K562 (cell line): ENCODE measurements at regions not wholly inside any gene's neighbourhood (a gene's known extent, or its start where the extent isn't known, plus 50 kb on each side); places are given as distances from the start of the nearest gene placed in this dataset.
A peak's percentile ranks its signal among the peaks of the same experiment; 100 is the strongest.

Experiments
- BCOR ChIP-seq: fragments of 450-650 bp; IDR thresholded peaks from 2 replicates; pipeline ENCODE4 v1.6.1; 2016
- MCM7 ChIP-seq, 2 experiments: fragments of 450-650 bp; IDR thresholded peaks; 2 replicates each; pipeline ENCODE4 v1.6.1; 2016 to 2018
- ZNF224 ChIP-seq: sonication (generic); formaldehyde crosslinking; IDR thresholded peaks from 2 replicates; pipeline ENCODE4 v1.8.0; 2022; ENCODE audit warnings: mild to moderate bottlenecking, missing genetic modification reagents
- ZNF316 ChIP-seq: fragments of 450-650 bp; IDR thresholded peaks from 2 replicates; pipeline ENCODE4 v1.6.1; 2016
- TF ChIP-seq, protein P1 (sequence below): fragments of 250-450 bp; sonication (Bioruptor Pico); IDR thresholded peaks from 2 replicates; pipeline ENCODE4 v1.8.0; 2021; ENCODE audit warnings: moderate library complexity, mild to moderate bottlenecking, inconsistent platforms
- TF ChIP-seq, protein P2 (sequence below): sonication (generic); formaldehyde crosslinking; IDR thresholded peaks from 2 replicates; pipeline ENCODE4 v1.8.0; 2022; ENCODE audit warnings: missing genetic modification reagents, mild to moderate bottlenecking, borderline replicate concordance
- TF ChIP-seq, protein P3 (sequence below): fragments of 450-650 bp; IDR thresholded peaks from 2 replicates; pipeline ENCODE4 v1.7.0; 2016; ENCODE audit warnings: borderline replicate concordance
- TF ChIP-seq, protein P4 (sequence below): fragments of 250-450 bp; sonication (Bioruptor Pico); IDR thresholded peaks from 2 replicates; pipeline ENCODE4 v1.4.0; 2020
- TF ChIP-seq, protein P5 (sequence below): sonication (generic); formaldehyde crosslinking; IDR thresholded peaks from 2 replicates; pipeline ENCODE4 v1.8.0; 2023; ENCODE audit warnings: missing genetic modification reagents, mild to moderate bottlenecking, borderline replicate concordance

DNA sequence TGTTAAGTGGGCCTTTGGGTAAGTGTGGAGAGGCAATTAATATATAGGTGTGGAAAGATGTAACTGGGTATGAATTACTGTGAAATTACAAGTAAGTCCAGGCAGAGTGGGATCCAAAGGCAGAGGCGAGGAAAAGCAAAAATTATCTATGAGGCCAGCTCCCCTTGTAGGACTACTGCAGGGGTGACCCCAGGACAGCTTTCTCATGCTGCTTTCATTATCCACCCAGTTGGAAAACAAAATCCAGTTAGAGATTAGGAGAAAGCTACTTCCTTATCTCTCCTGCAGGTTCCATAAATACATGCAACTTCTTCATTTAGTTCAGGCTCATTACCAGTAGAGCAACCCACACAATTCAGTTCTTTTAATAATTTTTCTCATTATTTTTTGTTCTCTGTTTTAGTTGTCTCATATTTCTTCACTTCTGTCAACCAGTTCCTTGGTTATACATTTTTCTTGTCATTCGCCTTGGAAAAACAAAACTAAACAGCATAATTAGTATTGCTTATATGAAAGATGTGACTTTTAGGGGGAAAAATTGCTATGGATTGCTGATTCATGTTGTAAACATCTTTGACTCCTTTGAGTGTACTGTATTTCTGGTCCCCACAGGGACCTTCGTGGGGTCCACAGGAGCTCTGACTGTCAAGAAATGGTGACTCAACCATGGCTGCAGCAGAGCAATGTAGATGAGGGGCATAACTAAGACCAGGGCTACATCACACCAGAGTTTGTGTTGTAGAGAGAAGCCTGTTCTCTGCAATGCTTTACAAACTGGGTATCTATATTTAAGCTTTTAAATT is 110.4 kb upstream of the PARD3B start (continued):
- TF ChIP-seq, protein P1, sequence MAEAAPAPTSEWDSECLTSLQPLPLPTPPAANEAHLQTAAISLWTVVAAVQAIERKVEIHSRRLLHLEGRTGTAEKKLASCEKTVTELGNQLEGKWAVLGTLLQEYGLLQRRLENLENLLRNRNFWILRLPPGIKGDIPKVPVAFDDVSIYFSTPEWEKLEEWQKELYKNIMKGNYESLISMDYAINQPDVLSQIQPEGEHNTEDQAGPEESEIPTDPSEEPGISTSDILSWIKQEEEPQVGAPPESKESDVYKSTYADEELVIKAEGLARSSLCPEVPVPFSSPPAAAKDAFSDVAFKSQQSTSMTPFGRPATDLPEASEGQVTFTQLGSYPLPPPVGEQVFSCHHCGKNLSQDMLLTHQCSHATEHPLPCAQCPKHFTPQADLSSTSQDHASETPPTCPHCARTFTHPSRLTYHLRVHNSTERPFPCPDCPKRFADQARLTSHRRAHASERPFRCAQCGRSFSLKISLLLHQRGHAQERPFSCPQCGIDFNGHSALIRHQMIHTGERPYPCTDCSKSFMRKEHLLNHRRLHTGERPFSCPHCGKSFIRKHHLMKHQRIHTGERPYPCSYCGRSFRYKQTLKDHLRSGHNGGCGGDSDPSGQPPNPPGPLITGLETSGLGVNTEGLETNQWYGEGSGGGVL (CRISPR knock-in tag), result no peak
- TF ChIP-seq MCM7 (IDR thresholded peaks at IDR 0.05) (no peak), ZNF224 (no peak), ZNF316 (peak; percentile 56; the same call in 1 of the 2 replicates), BCOR (no peak)
- TF ChIP-seq, protein P2, sequence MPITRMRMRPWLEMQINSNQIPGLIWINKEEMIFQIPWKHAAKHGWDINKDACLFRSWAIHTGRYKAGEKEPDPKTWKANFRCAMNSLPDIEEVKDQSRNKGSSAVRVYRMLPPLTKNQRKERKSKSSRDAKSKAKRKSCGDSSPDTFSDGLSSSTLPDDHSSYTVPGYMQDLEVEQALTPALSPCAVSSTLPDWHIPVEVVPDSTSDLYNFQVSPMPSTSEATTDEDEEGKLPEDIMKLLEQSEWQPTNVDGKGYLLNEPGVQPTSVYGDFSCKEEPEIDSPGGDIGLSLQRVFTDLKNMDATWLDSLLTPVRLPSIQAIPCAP, result no peak
- TF ChIP-seq, protein P3, sequence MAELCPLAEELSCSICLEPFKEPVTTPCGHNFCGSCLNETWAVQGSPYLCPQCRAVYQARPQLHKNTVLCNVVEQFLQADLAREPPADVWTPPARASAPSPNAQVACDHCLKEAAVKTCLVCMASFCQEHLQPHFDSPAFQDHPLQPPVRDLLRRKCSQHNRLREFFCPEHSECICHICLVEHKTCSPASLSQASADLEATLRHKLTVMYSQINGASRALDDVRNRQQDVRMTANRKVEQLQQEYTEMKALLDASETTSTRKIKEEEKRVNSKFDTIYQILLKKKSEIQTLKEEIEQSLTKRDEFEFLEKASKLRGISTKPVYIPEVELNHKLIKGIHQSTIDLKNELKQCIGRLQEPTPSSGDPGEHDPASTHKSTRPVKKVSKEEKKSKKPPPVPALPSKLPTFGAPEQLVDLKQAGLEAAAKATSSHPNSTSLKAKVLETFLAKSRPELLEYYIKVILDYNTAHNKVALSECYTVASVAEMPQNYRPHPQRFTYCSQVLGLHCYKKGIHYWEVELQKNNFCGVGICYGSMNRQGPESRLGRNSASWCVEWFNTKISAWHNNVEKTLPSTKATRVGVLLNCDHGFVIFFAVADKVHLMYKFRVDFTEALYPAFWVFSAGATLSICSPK, result no peak
- TF ChIP-seq, protein P4, sequence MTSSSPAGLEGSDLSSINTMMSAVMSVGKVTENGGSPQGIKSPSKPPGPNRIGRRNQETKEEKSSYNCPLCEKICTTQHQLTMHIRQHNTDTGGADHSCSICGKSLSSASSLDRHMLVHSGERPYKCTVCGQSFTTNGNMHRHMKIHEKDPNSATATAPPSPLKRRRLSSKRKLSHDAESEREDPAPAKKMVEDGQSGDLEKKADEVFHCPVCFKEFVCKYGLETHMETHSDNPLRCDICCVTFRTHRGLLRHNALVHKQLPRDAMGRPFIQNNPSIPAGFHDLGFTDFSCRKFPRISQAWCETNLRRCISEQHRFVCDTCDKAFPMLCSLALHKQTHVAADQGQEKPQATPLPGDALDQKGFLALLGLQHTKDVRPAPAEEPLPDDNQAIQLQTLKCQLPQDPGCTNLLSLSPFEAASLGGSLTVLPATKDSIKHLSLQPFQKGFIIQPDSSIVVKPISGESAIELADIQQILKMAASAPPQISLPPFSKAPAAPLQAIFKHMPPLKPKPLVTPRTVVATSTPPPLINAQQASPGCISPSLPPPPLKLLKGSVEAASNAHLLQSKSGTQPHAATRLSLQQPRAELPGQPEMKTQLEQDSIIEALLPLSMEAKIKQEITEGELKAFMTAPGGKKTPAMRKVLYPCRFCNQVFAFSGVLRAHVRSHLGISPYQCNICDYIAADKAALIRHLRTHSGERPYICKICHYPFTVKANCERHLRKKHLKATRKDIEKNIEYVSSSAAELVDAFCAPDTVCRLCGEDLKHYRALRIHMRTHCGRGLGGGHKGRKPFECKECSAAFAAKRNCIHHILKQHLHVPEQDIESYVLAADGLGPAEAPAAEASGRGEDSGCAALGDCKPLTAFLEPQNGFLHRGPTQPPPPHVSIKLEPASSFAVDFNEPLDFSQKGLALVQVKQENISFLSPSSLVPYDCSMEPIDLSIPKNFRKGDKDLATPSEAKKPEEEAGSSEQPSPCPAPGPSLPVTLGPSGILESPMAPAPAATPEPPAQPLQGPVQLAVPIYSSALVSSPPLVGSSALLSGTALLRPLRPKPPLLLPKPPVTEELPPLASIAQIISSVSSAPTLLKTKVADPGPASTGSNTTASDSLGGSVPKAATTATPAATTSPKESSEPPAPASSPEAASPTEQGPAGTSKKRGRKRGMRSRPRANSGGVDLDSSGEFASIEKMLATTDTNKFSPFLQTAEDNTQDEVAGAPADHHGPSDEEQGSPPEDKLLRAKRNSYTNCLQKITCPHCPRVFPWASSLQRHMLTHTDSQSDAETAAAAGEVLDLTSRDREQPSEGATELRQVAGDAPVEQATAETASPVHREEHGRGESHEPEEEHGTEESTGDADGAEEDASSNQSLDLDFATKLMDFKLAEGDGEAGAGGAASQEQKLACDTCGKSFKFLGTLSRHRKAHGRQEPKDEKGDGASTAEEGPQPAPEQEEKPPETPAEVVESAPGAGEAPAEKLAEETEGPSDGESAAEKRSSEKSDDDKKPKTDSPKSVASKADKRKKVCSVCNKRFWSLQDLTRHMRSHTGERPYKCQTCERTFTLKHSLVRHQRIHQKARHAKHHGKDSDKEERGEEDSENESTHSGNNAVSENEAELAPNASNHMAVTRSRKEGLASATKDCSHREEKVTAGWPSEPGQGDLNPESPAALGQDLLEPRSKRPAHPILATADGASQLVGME (CRISPR knock-in tag), result no peak
- TF ChIP-seq, protein P5, sequence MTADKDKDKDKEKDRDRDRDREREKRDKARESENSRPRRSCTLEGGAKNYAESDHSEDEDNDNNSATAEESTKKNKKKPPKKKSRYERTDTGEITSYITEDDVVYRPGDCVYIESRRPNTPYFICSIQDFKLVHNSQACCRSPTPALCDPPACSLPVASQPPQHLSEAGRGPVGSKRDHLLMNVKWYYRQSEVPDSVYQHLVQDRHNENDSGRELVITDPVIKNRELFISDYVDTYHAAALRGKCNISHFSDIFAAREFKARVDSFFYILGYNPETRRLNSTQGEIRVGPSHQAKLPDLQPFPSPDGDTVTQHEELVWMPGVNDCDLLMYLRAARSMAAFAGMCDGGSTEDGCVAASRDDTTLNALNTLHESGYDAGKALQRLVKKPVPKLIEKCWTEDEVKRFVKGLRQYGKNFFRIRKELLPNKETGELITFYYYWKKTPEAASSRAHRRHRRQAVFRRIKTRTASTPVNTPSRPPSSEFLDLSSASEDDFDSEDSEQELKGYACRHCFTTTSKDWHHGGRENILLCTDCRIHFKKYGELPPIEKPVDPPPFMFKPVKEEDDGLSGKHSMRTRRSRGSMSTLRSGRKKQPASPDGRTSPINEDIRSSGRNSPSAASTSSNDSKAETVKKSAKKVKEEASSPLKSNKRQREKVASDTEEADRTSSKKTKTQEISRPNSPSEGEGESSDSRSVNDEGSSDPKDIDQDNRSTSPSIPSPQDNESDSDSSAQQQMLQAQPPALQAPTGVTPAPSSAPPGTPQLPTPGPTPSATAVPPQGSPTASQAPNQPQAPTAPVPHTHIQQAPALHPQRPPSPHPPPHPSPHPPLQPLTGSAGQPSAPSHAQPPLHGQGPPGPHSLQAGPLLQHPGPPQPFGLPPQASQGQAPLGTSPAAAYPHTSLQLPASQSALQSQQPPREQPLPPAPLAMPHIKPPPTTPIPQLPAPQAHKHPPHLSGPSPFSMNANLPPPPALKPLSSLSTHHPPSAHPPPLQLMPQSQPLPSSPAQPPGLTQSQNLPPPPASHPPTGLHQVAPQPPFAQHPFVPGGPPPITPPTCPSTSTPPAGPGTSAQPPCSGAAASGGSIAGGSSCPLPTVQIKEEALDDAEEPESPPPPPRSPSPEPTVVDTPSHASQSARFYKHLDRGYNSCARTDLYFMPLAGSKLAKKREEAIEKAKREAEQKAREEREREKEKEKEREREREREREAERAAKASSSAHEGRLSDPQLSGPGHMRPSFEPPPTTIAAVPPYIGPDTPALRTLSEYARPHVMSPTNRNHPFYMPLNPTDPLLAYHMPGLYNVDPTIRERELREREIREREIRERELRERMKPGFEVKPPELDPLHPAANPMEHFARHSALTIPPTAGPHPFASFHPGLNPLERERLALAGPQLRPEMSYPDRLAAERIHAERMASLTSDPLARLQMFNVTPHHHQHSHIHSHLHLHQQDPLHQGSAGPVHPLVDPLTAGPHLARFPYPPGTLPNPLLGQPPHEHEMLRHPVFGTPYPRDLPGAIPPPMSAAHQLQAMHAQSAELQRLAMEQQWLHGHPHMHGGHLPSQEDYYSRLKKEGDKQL (CRISPR knock-in tag), result no peak
